GM13977 (cell line): ENCODE measurements at regions not wholly inside any gene's neighbourhood (a gene's known extent, or its start where the extent isn't known, plus 50 kb on each side); places are given as distances from the start of the nearest gene placed in this dataset.

Source experiments
- DNase-seq: peaks from one replicate; pipeline ENCODE4 v3.0.0; 2012; ENCODE audit warnings: low spot score
- in situ Hi-C: fragments of 300-500 bp; cut with MboI; formaldehyde crosslinking; loops from one replicate; pipeline ENCODE4 v1.12.0; 2022; ENCODE audit warnings: low sequenced_read_pairs, low pct_unique_long_range_greater_than_20kb, mixed read lengths, inconsistent platforms; ENCODE audit not compliant: unreplicated experiment
- TF ChIP-seq, protein P1 (sequence below): IDR thresholded peaks from 2 replicates; pipeline ENCODE4 v1.5.1; 2012; ENCODE audit warnings: mild to moderate bottlenecking, control low read depth; ENCODE audit not compliant: insufficient read depth; ENCODE audit errors: extremely low read depth, missing control alignments

DNA sequence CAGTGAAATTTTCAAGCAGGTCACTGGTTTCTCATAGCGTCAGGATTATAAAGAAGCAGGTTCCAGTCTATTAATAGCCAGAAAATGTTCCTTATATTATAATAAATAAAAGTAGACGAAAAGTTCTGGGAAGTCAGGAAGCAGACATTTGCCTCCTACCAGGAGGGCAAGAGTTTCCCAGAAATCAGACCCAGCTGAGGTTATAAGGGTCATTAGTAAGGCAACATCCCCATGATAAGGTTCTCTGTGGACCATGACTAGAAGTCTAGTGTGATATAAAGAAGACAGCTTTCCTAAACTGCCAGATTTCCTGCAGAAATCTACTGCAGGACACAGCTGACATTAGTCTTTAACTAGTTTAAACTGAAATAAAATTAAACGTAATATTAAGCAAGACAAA, 210.1 kb upstream of the STK17B start:
- TF ChIP-seq, protein P1, sequence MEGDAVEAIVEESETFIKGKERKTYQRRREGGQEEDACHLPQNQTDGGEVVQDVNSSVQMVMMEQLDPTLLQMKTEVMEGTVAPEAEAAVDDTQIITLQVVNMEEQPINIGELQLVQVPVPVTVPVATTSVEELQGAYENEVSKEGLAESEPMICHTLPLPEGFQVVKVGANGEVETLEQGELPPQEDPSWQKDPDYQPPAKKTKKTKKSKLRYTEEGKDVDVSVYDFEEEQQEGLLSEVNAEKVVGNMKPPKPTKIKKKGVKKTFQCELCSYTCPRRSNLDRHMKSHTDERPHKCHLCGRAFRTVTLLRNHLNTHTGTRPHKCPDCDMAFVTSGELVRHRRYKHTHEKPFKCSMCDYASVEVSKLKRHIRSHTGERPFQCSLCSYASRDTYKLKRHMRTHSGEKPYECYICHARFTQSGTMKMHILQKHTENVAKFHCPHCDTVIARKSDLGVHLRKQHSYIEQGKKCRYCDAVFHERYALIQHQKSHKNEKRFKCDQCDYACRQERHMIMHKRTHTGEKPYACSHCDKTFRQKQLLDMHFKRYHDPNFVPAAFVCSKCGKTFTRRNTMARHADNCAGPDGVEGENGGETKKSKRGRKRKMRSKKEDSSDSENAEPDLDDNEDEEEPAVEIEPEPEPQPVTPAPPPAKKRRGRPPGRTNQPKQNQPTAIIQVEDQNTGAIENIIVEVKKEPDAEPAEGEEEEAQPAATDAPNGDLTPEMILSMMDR: no peak
- in situ Hi-C loops: no loop called here
- no peak for DNase-seq

DNA sequence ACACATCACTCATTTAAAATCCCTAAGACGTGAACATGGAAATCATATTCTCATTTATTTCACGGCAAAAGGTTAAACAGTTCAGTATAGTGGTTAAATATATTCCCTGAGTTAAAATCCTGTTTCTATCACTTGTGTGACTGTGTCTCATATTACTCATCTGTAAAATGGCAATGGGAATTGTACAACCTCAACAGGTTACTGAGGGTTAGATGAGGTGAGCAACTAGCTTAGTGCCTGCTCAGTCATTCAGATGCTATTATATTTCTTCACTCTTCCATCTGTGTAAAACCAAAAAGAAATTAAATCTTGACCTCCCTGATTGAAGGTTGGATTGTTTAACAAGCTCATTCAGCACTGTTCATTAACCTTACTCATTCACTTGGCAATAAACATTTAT, 212.4 kb upstream of the STK17B start:
- no peak for DNase-seq
- in situ Hi-C loops: no loop called here
- TF ChIP-seq, protein P1: no peak

DNA sequence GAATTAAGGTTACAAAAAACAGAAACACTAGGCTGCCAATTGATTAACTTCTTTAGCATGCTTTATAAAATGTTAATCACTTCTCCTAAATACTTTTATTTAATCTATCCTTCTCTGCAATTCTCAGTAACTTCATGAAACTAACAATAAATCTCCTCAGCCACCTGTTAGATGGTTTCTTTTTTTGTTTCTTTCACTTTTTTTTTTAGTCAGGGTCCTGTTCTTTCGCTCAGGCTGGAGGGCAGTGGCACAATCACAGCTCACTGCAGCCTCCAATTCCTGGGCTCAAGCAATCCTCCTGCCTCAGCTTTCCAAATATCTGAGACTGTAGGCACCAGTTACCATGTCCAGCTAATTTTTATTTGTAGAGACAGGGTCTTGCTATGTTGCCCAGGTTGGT, 213.4 kb upstream of the STK17B start:
- TF ChIP-seq, protein P1: no peak
- in situ Hi-C loops: no loop called here
- no peak for DNase-seq

DNA sequence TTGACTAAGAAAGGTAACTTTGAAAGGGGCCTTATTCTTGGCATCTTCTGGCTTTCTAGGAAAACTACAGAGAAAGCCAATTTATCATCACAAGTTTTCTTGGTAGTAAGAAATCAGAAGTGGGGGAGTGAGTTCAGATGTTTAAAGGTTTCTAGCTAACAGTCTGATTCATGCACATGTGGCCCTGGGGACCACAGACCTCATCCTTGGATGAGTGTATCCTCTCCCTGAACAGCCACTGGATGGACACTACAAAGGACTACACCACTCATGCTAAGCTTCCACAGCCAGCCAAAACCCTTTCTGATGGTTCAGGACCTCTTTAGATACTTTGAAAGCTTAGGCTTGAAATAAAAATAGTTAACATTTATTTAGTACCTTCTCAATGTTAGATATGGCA, 218.3 kb upstream of the STK17B start:
- DNase-seq: no peak
- TF ChIP-seq, protein P1: no peak
- in situ Hi-C loops: no loop called here

DNA sequence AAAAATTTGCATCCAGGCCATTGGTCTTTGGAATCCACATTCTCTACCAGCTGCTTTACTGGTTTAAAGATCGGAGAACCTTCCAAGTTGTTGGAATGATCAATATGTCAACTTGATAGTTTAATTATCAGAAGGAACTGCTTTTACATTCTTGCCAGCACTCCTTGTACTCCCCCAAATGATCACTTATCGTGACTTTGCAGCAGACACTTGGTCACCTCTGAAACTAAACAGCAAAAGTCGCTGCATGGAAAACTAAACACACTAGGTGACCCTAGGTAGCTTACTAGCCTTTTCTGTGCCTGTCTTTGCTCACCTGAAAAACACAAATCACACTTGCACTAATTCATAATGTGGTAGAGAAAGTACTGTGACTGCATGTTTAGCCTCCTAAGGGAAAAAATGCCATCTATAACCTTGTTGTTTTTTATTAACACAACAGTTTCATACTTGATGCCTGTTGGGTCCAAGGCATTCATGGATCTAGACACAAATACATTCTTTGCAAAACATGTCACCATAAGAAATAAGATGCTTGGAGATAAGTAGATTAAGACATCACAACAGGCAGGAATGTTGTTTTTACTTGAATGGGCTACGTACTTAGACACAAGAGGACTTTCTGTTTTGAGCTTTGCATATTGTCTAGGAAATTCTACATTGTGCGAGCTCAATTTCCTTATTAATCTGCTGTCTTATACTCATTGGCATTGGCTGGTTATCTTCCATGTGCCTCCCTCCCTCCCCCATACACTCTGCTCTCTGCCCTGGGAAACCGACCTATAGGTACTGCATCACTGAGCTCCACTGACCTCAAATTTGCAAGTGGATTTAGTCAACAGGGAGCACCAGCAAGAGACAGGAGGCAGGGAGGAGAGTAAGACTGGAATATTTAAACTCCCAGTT, 219.1 kb upstream of the STK17B start:
- TF ChIP-seq, protein P1: no peak
- in situ Hi-C loops: no loop called here
- DNase-seq: no peak

DNA sequence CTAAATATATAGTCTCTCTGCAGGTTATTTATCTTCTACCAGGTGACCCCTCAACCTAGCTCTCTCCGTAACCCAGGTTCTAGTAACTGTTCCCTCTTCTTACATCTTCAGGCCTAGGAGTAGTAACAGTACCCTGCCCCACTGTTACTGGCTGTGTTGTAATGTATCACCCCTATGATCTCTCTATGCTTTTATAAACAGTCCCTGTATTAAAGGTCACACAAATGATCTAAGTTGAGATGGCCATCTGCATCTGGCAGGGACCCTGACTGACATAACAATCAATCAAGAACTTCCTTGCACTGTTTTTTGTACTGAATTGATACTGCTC, 219.7 kb upstream of the STK17B start:
- no peak for DNase-seq
- TF ChIP-seq, protein P1: no peak
- in situ Hi-C loops: no loop called here

DNA sequence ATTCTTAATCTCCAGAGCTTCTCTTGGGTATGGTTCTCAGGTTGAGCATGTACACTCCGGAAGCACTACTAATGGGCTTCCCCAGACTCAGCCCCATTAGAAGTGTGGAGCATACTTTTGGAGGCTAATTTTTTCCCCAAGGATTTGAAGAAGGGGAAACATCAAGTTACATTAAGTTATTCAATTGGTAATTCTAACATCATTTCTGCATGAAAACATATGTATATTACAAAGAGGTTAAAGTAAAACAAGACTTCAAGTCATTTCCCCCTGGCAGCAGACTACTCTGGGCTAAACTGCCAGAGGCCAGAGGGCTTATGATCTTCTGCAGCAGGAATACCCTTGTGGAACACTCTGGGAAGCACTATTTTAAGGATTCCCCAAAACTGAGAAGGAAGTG, 227.7 kb upstream of the STK17B start:
- TF ChIP-seq, protein P1: no peak
- no peak for DNase-seq
- in situ Hi-C loops: no loop called here
